ENCODE measurements at regions not wholly inside any gene's neighbourhood (a gene's known extent, or its start where the extent isn't known, plus 50 kb on each side); places are given as distances from the start of the nearest gene placed in this dataset.

GRCh38 chr9:8019636-8020035 lies 220.1 kb upstream of the DMAC1 start:
- peaks cover 3 to 9% (median 3%) of the 10 kb centered on the region in 3 donors for H3K9me3 Mint-ChIP-seq
- no peaks in the 10 kb centered on the region for H3K4me1 Mint-ChIP-seq

GRCh38 chr9:8014997-8015682 lies 215.6 kb upstream of the DMAC1 start:
- no peaks in the 10 kb centered on the region for H3K36me3 Mint-ChIP-seq
- peaks cover 1% of the 10 kb centered on the region for H3K27me3 Mint-ChIP-seq
- H3K9me3 Mint-ChIP-seq: peaks cover 0 to 1% (median 0%) of the 10 kb centered on the region in 3 donors
- H3K4me3 Mint-ChIP-seq: peak overlapping the region in 1 of 4 donors; percentile 65
- no peak overlapping the region for H3K27ac Mint-ChIP-seq
- no peaks in the 10 kb centered on the region for H3K4me1 Mint-ChIP-seq

More at GRCh38 chr9:8019636-8020035, 220.1 kb upstream of the DMAC1 start:
- Mint-ChIP-seq H3K27me3 (no peaks in the 10 kb centered on the region), H3K27ac (no peak overlapping the region), H3K4me3 (no peak overlapping the region), H3K36me3 (no peaks in the 10 kb centered on the region)

DNA sequence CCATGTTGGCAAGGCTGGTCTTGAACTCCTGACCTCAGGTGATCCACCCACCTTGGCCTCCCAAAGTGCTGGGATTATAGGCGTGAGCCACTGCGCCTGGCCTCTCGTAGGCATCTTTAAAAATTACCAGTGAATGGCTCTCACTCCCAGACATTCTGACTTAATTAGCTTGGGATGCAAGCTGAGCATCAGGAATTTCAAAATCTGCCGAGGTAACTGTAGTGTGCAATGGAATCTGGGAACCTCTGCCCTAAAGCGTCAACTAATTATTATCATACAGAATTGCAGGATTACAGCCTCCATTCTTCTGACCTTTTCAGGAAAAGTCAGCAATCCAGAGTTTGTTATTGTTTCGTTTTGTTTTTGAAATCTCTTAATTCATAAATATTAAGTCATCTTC lies 213.4 kb upstream of the DMAC1 start:
- H3K9me3 Mint-ChIP-seq: peaks cover 0 to 3% (median 0%) of the 10 kb centered on the region in 3 donors
- H3K27ac Mint-ChIP-seq: no peak overlapping the region
- H3K27me3 Mint-ChIP-seq: peaks cover 1% of the 10 kb centered on the region
- H3K4me1 Mint-ChIP-seq: no peaks in the 10 kb centered on the region
- no peak overlapping the region for H3K4me3 Mint-ChIP-seq
- no peaks in the 10 kb centered on the region for H3K36me3 Mint-ChIP-seq

DNA sequence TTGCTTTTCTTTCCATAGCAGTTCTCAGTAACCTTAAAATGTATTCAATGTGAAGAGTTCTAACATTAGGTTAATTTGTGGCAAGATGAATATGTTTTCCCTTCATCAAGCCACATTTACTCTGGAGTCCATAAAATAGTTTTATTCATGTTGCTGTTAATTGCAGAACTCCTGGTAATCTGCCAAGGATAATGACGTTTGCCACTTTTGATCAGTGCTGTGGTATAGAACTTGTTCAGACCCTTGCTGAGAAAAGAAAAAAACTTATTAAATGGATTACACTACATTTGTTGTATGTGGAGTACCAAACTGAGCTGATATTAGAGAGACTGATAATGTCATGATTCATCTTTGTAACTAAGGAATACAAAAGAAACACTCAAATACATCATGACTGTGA lies 212.4 kb upstream of the DMAC1 start:
- Mint-ChIP-seq H3K27ac (no peak overlapping the region), H3K4me3 (no peak overlapping the region), H3K4me1 (no peaks in the 10 kb centered on the region), H3K27me3 (peaks cover 1% of the 10 kb centered on the region), H3K9me3 (peaks cover 0 to 3% (median under 1%) of the 10 kb centered on the region in 3 donors), H3K36me3 (peaks cover under 1% of the 10 kb centered on the region)

GRCh38 chr9:7996558-7996957 lies 197.0 kb upstream of the DMAC1 start:
- Mint-ChIP-seq H3K36me3 (no peaks in the 10 kb centered on the region), H3K27me3 (no peaks in the 10 kb centered on the region), H3K9me3 (no peaks in the 10 kb centered on the region), H3K4me3 (no peak overlapping the region), H3K4me1 (peaks cover 0 to 4% (median 0%) of the 10 kb centered on the region in 3 donors), H3K27ac (no peak overlapping the region)

DNA sequence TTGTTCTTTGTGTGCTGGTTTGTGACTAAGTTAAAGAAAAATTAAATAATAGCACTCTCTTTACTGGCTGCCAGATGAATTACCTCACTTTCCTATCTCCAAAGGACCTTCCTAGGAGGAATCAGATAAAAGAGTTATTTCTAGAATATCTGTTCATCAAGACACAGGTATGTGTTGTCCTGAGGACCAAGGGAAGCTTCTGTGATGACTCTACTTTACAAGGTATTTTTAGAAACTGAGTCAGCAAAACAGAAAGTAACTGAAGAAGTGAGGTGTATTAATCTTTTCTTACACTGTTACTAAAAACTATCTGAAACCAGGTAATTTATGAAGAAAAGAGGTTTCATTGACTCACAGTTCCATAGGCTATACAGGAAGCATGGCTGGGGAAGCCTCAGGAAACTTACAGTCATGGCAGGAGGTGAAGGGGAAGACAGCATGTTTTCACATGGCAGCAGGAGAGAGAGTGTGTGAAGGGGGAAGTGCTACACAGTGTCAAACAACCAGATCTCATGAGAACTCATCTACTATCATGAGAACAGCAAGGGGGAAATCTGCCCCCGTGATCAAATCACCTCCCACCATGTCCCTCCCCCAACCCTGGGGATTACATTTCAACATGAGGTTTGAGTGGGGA lies 189.2 kb upstream of the DMAC1 start:
- peaks cover 0 to 2% (median 2%) of the 10 kb centered on the region in 3 donors for H3K9me3 Mint-ChIP-seq
- peaks cover 6% of the 10 kb centered on the region for H3K27me3 Mint-ChIP-seq
- H3K27ac Mint-ChIP-seq: no peak overlapping the region
- peak overlapping the region in 1 of 4 donors; percentile 82 for H3K4me3 Mint-ChIP-seq
- no peaks in the 10 kb centered on the region for H3K36me3 Mint-ChIP-seq
- peaks cover 0 to 5% (median 0%) of the 10 kb centered on the region in 3 donors for H3K4me1 Mint-ChIP-seq

DNA sequence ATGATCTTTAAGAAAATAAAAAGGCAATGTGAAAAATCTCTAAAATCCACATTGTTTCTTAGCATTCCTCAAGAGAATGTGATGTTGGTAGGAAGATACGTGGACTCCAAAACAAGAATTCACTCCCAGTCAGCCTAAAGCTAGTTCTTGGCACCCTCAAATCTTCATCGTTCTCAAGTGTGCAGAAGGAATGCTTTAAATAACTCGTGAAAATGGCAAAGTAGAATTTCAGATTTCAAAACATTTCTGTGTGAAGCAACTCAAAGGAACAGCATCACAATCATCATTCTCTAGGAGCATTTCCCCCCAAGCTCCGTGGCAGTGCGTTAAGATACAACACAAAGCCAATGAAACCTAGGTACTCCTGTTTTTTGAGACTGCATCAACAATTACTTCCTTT lies 185.1 kb upstream of the DMAC1 start:
- no peak overlapping the region for H3K27ac Mint-ChIP-seq
- H3K4me3 Mint-ChIP-seq: no peak overlapping the region
- peaks cover 9 to 20% (median 13%) of the 10 kb centered on the region in 3 donors for H3K4me1 Mint-ChIP-seq
- no peaks in the 10 kb centered on the region for H3K36me3 Mint-ChIP-seq
- H3K9me3 Mint-ChIP-seq: peaks cover 0 to 2% (median 2%) of the 10 kb centered on the region in 3 donors
- peaks cover 3% of the 10 kb centered on the region for H3K27me3 Mint-ChIP-seq

GRCh38 chr9:7984203-7984602 lies 184.6 kb upstream of the DMAC1 start:
- Mint-ChIP-seq H3K36me3 (no peaks in the 10 kb centered on the region), H3K4me3 (no peak overlapping the region), H3K27me3 (peaks cover 1% of the 10 kb centered on the region), H3K9me3 (peaks cover 0 to 2% (median 2%) of the 10 kb centered on the region in 3 donors), H3K27ac (no peak overlapping the region), H3K4me1 (peaks cover 9 to 20% (median 13%) of the 10 kb centered on the region in 3 donors)

- Mint-ChIP-seq H3K36me3 (no peaks in the 10 kb centered on the region), H3K27me3 (peaks cover 1% of the 10 kb centered on the region), H3K27ac (no peak overlapping the region), H3K4me1 (peaks cover 12 to 17% (median 13%) of the 10 kb centered on the region in 3 donors), H3K9me3 (peaks cover 0 to 2% (median 0%) of the 10 kb centered on the region in 3 donors), H3K4me3 (no peak overlapping the region)
Measured at GRCh38 chr9:7983490-7983889, 183.9 kb upstream of the DMAC1 start.

GRCh38 chr9:7982907-7983306 lies 183.3 kb upstream of the DMAC1 start:
- Mint-ChIP-seq H3K27ac (no peak overlapping the region), H3K9me3 (peaks cover 0 to 2% (median 0%) of the 10 kb centered on the region in 3 donors), H3K4me1 (peaks cover 12 to 17% (median 13%) of the 10 kb centered on the region in 3 donors)

GRCh38 chr9:7980691-7981289 lies 181.2 kb upstream of the DMAC1 start:
- Mint-ChIP-seq H3K4me1 (peaks cover 30 to 36% (median 32%) of the 10 kb centered on the region in 3 donors), H3K36me3 (no peaks in the 10 kb centered on the region), H3K4me3 (no peak overlapping the region), H3K27me3 (no peaks in the 10 kb centered on the region), H3K27ac (no peak overlapping the region), H3K9me3 (peaks cover 0 to 1% (median 0%) of the 10 kb centered on the region in 3 donors)

More at GRCh38 chr9:7982907-7983306, 183.3 kb upstream of the DMAC1 start:
- Mint-ChIP-seq H3K27me3 (no peaks in the 10 kb centered on the region), H3K36me3 (no peaks in the 10 kb centered on the region), H3K4me3 (peak overlapping the region in 3 of 4 donors; percentile 1 to 76 (median 73))

DNA sequence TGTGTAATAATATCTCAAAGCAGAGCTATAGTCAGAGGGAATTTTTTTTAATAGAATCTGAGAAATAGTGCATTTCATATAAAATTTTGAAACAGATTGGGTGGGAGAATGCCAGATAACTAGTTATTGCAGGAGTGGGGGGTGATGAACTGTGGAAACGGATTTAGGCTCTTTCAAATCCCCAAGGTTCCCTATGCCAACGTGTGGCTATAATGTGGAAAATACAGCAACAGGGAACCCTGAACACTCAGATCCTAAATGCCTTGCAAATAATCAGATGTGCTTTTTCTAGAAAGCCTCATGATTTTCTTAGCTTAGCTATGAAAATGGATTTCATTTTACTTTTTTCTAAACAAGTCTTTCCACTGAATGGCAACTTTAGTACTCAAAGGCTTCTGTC lies 180.5 kb upstream of the DMAC1 start:
- no peak overlapping the region for H3K27ac Mint-ChIP-seq
- H3K36me3 Mint-ChIP-seq: no peaks in the 10 kb centered on the region
- H3K9me3 Mint-ChIP-seq: no peaks in the 10 kb centered on the region
- H3K27me3 Mint-ChIP-seq: no peaks in the 10 kb centered on the region
- no peak overlapping the region for H3K4me3 Mint-ChIP-seq
- peaks cover 32 to 42% (median 33%) of the 10 kb centered on the region in 3 donors for H3K4me1 Mint-ChIP-seq

- Mint-ChIP-seq H3K36me3 (no peaks in the 10 kb centered on the region), H3K4me1 (peaks cover 36 to 45% (median 37%) of the 10 kb centered on the region in 3 donors), H3K27ac (no peak overlapping the region), H3K4me3 (no peak overlapping the region), H3K9me3 (peaks cover 0 to 2% (median 0%) of the 10 kb centered on the region in 3 donors), H3K27me3 (no peaks in the 10 kb centered on the region)
Measured at GRCh38 chr9:7979611-7980010, 180.0 kb upstream of the DMAC1 start.

DNA sequence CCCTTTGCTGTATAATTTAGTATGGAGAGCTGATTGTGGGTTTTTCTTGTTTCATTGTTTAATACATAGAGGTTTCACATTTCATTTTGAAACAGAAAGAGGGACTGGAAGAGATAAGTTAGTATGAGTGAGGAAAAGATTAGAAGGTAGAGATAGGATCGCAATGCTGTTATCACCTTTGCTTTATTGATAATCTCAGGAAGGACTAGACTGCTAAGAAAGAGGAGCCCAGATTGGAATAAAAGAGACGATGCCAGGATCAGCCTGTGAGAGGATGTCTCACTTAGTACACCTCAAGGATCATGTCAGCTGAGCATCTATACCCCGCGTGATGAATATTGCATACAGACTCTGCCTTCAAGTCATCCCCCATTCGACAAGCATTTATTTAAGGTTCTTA lies 178.0 kb upstream of the DMAC1 start:
- Mint-ChIP-seq H3K4me1 (peaks cover 43 to 50% (median 50%) of the 10 kb centered on the region in 3 donors), H3K27me3 (no peaks in the 10 kb centered on the region), H3K27ac (no peak overlapping the region), H3K36me3 (no peaks in the 10 kb centered on the region), H3K4me3 (no peak overlapping the region), H3K9me3 (peaks cover 0 to 2% (median 0%) of the 10 kb centered on the region in 3 donors)

DNA sequence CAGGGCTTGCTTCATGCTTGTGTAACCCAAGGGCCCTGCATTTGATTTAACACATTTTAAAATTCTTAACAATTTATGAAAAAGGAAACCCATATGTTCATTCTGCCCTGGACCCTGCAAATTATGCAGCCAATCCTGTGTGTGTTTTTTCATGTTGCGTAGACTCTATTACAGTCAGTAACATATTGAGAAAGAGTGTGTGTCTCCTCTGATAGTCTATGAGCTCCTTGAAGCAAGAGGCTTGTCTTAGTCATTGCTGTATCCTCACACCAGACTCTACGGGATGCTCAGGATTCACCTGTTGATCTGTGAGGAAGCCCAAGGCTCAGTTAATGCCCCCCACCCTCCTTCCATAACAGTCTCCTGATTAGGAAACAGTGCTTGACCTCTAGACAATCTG lies 177.3 kb upstream of the DMAC1 start:
- no peaks in the 10 kb centered on the region for H3K36me3 Mint-ChIP-seq
- H3K27me3 Mint-ChIP-seq: no peaks in the 10 kb centered on the region
- peak overlapping the region in 2 of 3 donors; percentile 15 to 80 for H3K27ac Mint-ChIP-seq
- H3K4me3 Mint-ChIP-seq: peak overlapping the region in 2 of 4 donors; percentile 4 to 40
- H3K4me1 Mint-ChIP-seq: peaks cover 43 to 53% (median 48%) of the 10 kb centered on the region in 3 donors
- H3K9me3 Mint-ChIP-seq: peaks cover 0 to 2% (median 0%) of the 10 kb centered on the region in 3 donors
